HG02678 (cell line): ENCODE measurements at regions not wholly inside any gene's neighbourhood (a gene's known extent, or its start where the extent isn't known, plus 50 kb on each side); places are given as distances from the start of the nearest gene placed in this dataset.

Source experiments
- ATAC-seq: cut with Tn5 transposase; IDR thresholded peaks from one replicate; pipeline ENCODE4 v1.9.1; 2021; ENCODE audit warnings: mild to moderate bottlenecking, moderate library complexity; ENCODE audit not compliant: unreplicated experiment

GRCh38 chr7:22658031-22658430 is 69.0 kb upstream of the IL6 start:
- ATAC-seq = no peak

- no peak for ATAC-seq
Measured at GRCh38 chr7:22657479-22657878, 69.5 kb upstream of the IL6 start.

- ATAC-seq = no peak
Measured at GRCh38 chr7:22655781-22656180, 71.2 kb upstream of the IL6 start.

GRCh38 chr7:22654831-22655230 is 72.2 kb upstream of the IL6 start:
- no peak for ATAC-seq

- ATAC-seq = no peak
Measured at GRCh38 chr7:22653951-22654350, 73.0 kb upstream of the IL6 start.

GRCh38 chr7:22651534-22652243 is 75.3 kb upstream of the IL6 start:
- ATAC-seq = no peak

- no peak for ATAC-seq
Measured at GRCh38 chr7:22651036-22651435, 76.0 kb upstream of the IL6 start.

- no peak for ATAC-seq
Measured at GRCh38 chr7:22649686-22650085, 77.3 kb upstream of the IL6 start.

GRCh38 chr7:22647451-22648257 is 79.3 kb upstream of the IL6 start:
- ATAC-seq = no peak

GRCh38 chr7:22645418-22646181 is 81.4 kb upstream of the IL6 start:
- no peak for ATAC-seq

- ATAC-seq = no peak
Measured at GRCh38 chr7:22642454-22642853, 84.5 kb upstream of the IL6 start.

- ATAC-seq = peak; percentile 99
Measured at GRCh38 chr7:22640269-22640668, 86.7 kb upstream of the IL6 start.

- ATAC-seq = no peak
Measured at GRCh38 chr7:22639396-22639795, 87.6 kb upstream of the IL6 start.

- no peak for ATAC-seq
Measured at GRCh38 chr7:22635349-22635748, 91.7 kb upstream of the IL6 start.

- no peak for ATAC-seq
Measured at GRCh38 chr7:22633954-22634474, 93.0 kb upstream of the IL6 start.

GRCh38 chr7:22633286-22633953 is 93.6 kb upstream of the IL6 start:
- ATAC-seq = no peak

GRCh38 chr7:22632674-22633073 is 94.3 kb upstream of the IL6 start:
- no peak for ATAC-seq

GRCh38 chr7:22631730-22632129 is 95.3 kb upstream of the IL6 start:
- ATAC-seq = no peak

GRCh38 chr7:22630069-22630468 is 96.9 kb upstream of the IL6 start:
- no peak for ATAC-seq

GRCh38 chr7:22629056-22629455 is 97.9 kb upstream of the IL6 start:
- ATAC-seq = no peak

- no peak for ATAC-seq
Measured at GRCh38 chr7:22628112-22628511, 98.9 kb upstream of the IL6 start.
